Endothelial cell of umbilical vein (primary cell): ENCODE measurements at regions not wholly inside any gene's neighbourhood (a gene's known extent, or its start where the extent isn't known, plus 50 kb on each side); places are given as distances from the start of the nearest gene placed in this dataset.

Experiments used
- BruUV-seq: library from RNA; stranded (reverse); fragments of 400-500 nt; replicated peaks from 2 replicates; lab custom pipeline; 2021; lab: Mats Ljungman, UMichigan
- CTCF ChIA-PET: fragments of 300-600, 350-600 bp; sonication (Branson Sonifier 250); formaldehyde crosslinking; loops from one replicate; lab custom pipeline; 2021; ENCODE audit warnings: antibody characterized with exemption, inconsistent platforms; lab: Charles Lee
- POLR2A ChIA-PET: fragments of 300-600, 350-600 bp; sonication (Branson Sonifier 250); formaldehyde crosslinking; loops from one replicate; lab custom pipeline; 2021; ENCODE audit warnings: antibody characterized with exemption, inconsistent platforms; lab: Charles Lee
- DNase-seq: peaks from one replicate; pipeline ENCODE4 v3.0.0-alpha.2; 2011; ENCODE audit warnings: low read depth, low spot score
- FAIRE-seq: peaks from 2 replicates; lab custom pipeline; 2011; peaks lifted over from hg19 to GRCh38; lab: Jason Lieb, UNC
- H2AFZ ChIP-seq: 2 replicates; pipeline ENCODE4 v1.6.0; 2012; ENCODE audit warnings: low read depth, low read length, control low read depth, inconsistent platforms
- H3K27ac ChIP-seq: 2 replicates; pipeline ENCODE4 v1.5.1; 2011; ENCODE audit warnings: low read depth, mild to moderate bottlenecking, control low read depth, low read length, moderate library complexity; ENCODE audit not compliant: insufficient read depth
- H3K27me3 ChIP-seq, 2 experiments: 2 replicates each; pipeline versions ENCODE4 v1.6.0 to v1.6.1; 2011; ENCODE audit warnings: low read length in 2 of 2, mixed read lengths in 1 of 2; ENCODE audit not compliant: control insufficient read depth in 2 of 2, insufficient read depth in 2 of 2
- H3K36me3 ChIP-seq, 2 experiments: 2 replicates in 1 of 2; 3 replicates in 1 of 2; pipeline ENCODE4 v1.5.1; 2011; ENCODE audit warnings: low read length in 2 of 2, mild to moderate bottlenecking in 1 of 2, moderate library complexity in 1 of 2; ENCODE audit not compliant: control insufficient read depth in 2 of 2, insufficient read depth in 2 of 2; ENCODE audit errors: extremely low read depth in 1 of 2
- H3K4me1 ChIP-seq: 3 replicates; pipeline ENCODE4 v1.5.1; 2011; ENCODE audit warnings: mild to moderate bottlenecking, low read length; ENCODE audit not compliant: control insufficient read depth, insufficient read depth; ENCODE audit errors: extremely low read depth
- H3K4me2 ChIP-seq: 2 replicates; pipeline ENCODE4 v1.6.1; 2011; ENCODE audit warnings: low read length, control low read depth, mixed read lengths; ENCODE audit not compliant: insufficient read depth
- H3K4me3 ChIP-seq, 3 experiments: fragments of 200-600 bp in 1 of 3; sonication (generic), shearing (Covaris generic) in 1 of 3; replicated peaks in 1 of 3; 2 replicates each; pipeline ENCODE4 v1.5.1; 2011 to 2016; ENCODE audit warnings: control low read depth in 3 of 3, low read length in 3 of 3, mild to moderate bottlenecking in 2 of 3, inconsistent platforms in 1 of 3, low read depth in 1 of 3, moderate library complexity in 1 of 3; ENCODE audit not compliant: insufficient read depth in 1 of 3
- H3K79me2 ChIP-seq: 2 replicates; pipeline ENCODE4 v1.6.0; 2012; ENCODE audit warnings: low read length, inconsistent platforms; ENCODE audit not compliant: control insufficient read depth, insufficient read depth
- H3K9ac ChIP-seq: replicated peaks from 2 replicates; pipeline ENCODE3; 2011; ENCODE audit warnings: low read length, control low read depth; ENCODE audit not compliant: insufficient read depth; ENCODE audit errors: extremely low read depth
- H3K9me1 ChIP-seq: replicated peaks from 3 replicates; pipeline ENCODE4 v1.6.0; 2011; ENCODE audit warnings: mild to moderate bottlenecking, low read length; ENCODE audit not compliant: control insufficient read depth, insufficient read depth; ENCODE audit errors: extremely low read depth
- H3K9me3 ChIP-seq: replicated peaks from 2 replicates; pipeline ENCODE4 v1.5.1; 2012; ENCODE audit warnings: low read length, inconsistent platforms; ENCODE audit not compliant: control insufficient read depth, insufficient read depth
- H4K20me1 ChIP-seq: replicated peaks from 2 replicates; pipeline ENCODE3; 2011; ENCODE audit warnings: mild to moderate bottlenecking, low read length; ENCODE audit not compliant: control insufficient read depth, insufficient read depth; ENCODE audit errors: extremely low read depth
- EZH2 ChIP-seq: IDR thresholded peaks from 2 replicates; pipeline ENCODE4 v1.6.1; 2012; ENCODE audit warnings: borderline replicate concordance, low read depth, mild to moderate bottlenecking, moderate library complexity, low read length, inconsistent platforms; ENCODE audit not compliant: severe bottlenecking
- FOS ChIP-seq: IDR thresholded peaks from 2 replicates; pipeline ENCODE4 v1.6.1; 2011; ENCODE audit warnings: mild to moderate bottlenecking, low read length, moderate library complexity, borderline replicate concordance; ENCODE audit not compliant: insufficient read depth
- GATA2 ChIP-seq: IDR thresholded peaks from 2 replicates; pipeline ENCODE4 v1.7.0; 2011; ENCODE audit warnings: low read depth, mild to moderate bottlenecking, moderate library complexity, mixed read lengths, low read length; ENCODE audit not compliant: insufficient read length, insufficient read depth
- JUN ChIP-seq: IDR thresholded peaks from 2 replicates; pipeline ENCODE4 v1.6.1; 2011; ENCODE audit warnings: borderline replicate concordance, low read depth; ENCODE audit not compliant: insufficient read length, insufficient read depth
- MYC ChIP-seq: IDR thresholded peaks from one replicate; pipeline ENCODE4 v1.6.1; 2011; ENCODE audit warnings: mild to moderate bottlenecking, low read depth, low read length
- POLR2A ChIP-seq: IDR thresholded peaks from 2 replicates; pipeline ENCODE4 v1.6.1; 2012; ENCODE audit warnings: low read depth, mild to moderate bottlenecking, control low read depth, low read length
- POLR2AphosphoS5 ChIP-seq: IDR thresholded peaks from 2 replicates; pipeline ENCODE4 v1.6.1; 2012; ENCODE audit warnings: low read depth, mild to moderate bottlenecking, control low read depth, low read length, moderate library complexity; ENCODE audit not compliant: insufficient read depth
- dilution Hi-C: fragments of 300-500 bp; cut with MboI; formaldehyde crosslinking; loops from one replicate; pipeline ENCODE4 v1.15.0; 2019; ENCODE audit warnings: low sequenced_read_pairs; ENCODE audit not compliant: extremely low pct_ligation_motif_present
- intact Hi-C: fragments of 100-400 bp; cut with micrococcal nuclease; formaldehyde crosslinking; loops from one replicate; pipeline ENCODE4 v1.10.0; 2022
- TF ChIP-seq, protein P1 (sequence below), 2 donors: IDR thresholded peaks; 1 replicate in 1 of 2; 2 replicates in 1 of 2; pipeline ENCODE4 v1.5.1; 2011; ENCODE audit warnings: low read length in 2 of 2, mild to moderate bottlenecking in 2 of 2, moderate library complexity in 2 of 2, control low read depth in 1 of 2, inconsistent platforms in 1 of 2, low read depth in 1 of 2; ENCODE audit not compliant: insufficient read depth in 1 of 2; ENCODE audit errors: extremely low read depth in 1 of 2
- TF ChIP-seq, protein P2 (sequence below): IDR thresholded peaks from 2 replicates; pipeline ENCODE4 v1.6.1; 2011; ENCODE audit not compliant: insufficient read depth, insufficient read length

DNA sequence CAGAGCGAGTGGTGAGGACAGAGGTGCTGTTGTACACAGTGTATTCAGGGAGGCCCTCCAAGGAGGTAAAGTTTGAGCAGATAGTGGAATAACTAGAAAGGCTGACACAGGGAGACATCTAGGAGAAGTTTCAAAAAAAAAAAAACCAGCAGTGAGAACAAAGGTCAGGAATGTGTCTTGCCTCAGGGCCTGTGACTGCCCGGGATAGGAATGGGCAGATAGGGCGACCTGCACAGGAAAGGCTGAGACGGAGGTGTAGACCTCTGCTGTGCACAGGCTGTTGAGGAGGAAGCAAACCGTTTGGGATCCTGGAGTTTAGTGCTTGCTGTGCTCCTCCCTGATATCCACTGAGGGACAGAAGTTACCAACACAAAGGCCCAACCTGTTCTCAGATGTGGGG is 406.5 kb upstream of the B3GAT1 start:
- CTCF ChIA-PET = no interaction called here
- Histone ChIP-seq H3K9ac (no peak overlapping the region), H3K27me3 (no peaks in the 10 kb centered on the region), H3K4me2 (no peak overlapping the region), H4K20me1 (no peaks in the 10 kb centered on the region), H3K36me3 (no peaks in the 10 kb centered on the region), H3K9me1 (no peaks in the 10 kb centered on the region), H3K27ac (no peak overlapping the region), H3K4me3 (no peak overlapping the region), H3K9me3 (no peaks in the 10 kb centered on the region), H3K79me2 (no peaks in the 10 kb centered on the region), H2AFZ (no peak overlapping the region), H3K4me1 (no peaks in the 10 kb centered on the region)
- no peak for FAIRE-seq
- no peak for DNase-seq
- POLR2A ChIA-PET = no interaction called here
- dilution Hi-C loops (no loop called here), intact Hi-C loops (no loop called here)
- TF ChIP-seq JUN (no peak), MYC (no peak)
- no TSS peak for BruUV-seq

DNA sequence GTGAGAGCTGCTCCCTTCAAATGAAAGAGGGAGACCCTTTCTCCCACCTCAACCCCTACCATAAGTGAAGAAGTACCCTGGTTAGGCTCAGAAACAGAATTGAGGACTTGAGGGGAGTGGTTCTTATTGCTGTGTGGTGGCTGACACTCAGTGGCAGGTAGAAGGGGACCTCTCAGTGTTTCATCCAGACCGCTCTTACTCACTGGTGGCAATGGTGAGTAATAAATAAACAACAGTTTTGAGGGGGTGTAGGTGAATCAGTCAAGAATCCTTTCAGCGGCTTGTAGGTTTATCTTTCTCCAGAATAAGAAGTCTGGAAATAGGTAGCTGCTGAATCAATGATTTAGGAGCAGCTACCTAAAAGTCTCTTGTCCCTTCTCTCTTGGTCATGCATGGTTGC is 403.4 kb upstream of the B3GAT1 start:
- TF ChIP-seq JUN (no peak), FOS (no peak), MYC (no peak), POLR2AphosphoS5 (no peak), GATA2 (no peak), EZH2 (no peak), POLR2A (no peak)
- TF ChIP-seq, protein P1, sequence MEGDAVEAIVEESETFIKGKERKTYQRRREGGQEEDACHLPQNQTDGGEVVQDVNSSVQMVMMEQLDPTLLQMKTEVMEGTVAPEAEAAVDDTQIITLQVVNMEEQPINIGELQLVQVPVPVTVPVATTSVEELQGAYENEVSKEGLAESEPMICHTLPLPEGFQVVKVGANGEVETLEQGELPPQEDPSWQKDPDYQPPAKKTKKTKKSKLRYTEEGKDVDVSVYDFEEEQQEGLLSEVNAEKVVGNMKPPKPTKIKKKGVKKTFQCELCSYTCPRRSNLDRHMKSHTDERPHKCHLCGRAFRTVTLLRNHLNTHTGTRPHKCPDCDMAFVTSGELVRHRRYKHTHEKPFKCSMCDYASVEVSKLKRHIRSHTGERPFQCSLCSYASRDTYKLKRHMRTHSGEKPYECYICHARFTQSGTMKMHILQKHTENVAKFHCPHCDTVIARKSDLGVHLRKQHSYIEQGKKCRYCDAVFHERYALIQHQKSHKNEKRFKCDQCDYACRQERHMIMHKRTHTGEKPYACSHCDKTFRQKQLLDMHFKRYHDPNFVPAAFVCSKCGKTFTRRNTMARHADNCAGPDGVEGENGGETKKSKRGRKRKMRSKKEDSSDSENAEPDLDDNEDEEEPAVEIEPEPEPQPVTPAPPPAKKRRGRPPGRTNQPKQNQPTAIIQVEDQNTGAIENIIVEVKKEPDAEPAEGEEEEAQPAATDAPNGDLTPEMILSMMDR (IDR thresholded peaks at IDR 0.05; ENCODE audit: extremely low read depth in 1 of 2, insufficient read depth in 1 of 2, low read depth in 1 of 2, low read length in 2 of 2) = no peak
- TF ChIP-seq, protein P2, sequence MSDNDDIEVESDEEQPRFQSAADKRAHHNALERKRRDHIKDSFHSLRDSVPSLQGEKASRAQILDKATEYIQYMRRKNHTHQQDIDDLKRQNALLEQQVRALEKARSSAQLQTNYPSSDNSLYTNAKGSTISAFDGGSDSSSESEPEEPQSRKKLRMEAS = no peak
- DNase-seq = no peak
- H3K9me1 ChIP-seq = no peaks in the 10 kb centered on the region
- dilution Hi-C loops = no loop called here
- no peaks in the 10 kb centered on the region for H4K20me1 ChIP-seq
- intact Hi-C loops = no loop called here
- no peaks in the 10 kb centered on the region for H3K79me2 ChIP-seq
- BruUV-seq = no TSS peak
- H2AFZ ChIP-seq = no peak overlapping the region
- no peak overlapping the region for H3K27ac ChIP-seq
- H3K9ac ChIP-seq = no peak overlapping the region
- H3K27me3 ChIP-seq = no peaks in the 10 kb centered on the region
- no peaks in the 10 kb centered on the region for H3K9me3 ChIP-seq
- H3K4me1 ChIP-seq = no peaks in the 10 kb centered on the region
- no peak for FAIRE-seq
- no peak overlapping the region for H3K4me2 ChIP-seq
- no peak overlapping the region for H3K4me3 ChIP-seq
- ChIA-PET CTCF (no interaction called here), POLR2A (no interaction called here)
- no peaks in the 10 kb centered on the region for H3K36me3 ChIP-seq
